Breast epithelium (tissue), 4 donors: ENCODE measurements at regions not wholly inside any gene's neighbourhood (a gene's known extent, or its start where the extent isn't known, plus 50 kb on each side); places are given as distances from the start of the nearest gene placed in this dataset.

Experiments used
- DNase-seq, 2 donors: peaks; one replicate each; pipeline ENCODE4 v3.0.0-alpha.2; 2019; ENCODE audit warnings: low spot score in 2 of 2
- H3K27ac ChIP-seq, 2 donors: fragments of 200-600 bp; sonication (generic) in 1 of 2; one replicate each; pipeline ENCODE4 v1.5.1; 2016 to 2019; ENCODE audit warnings: mild to moderate bottlenecking in 1 of 2
- H3K27me3 ChIP-seq, 2 donors: fragments of 200-600 bp; sonication (generic) in 1 of 2; one replicate each; pipeline versions ENCODE4 v1.5.1 to v1.6.0; 2017 to 2019; ENCODE audit warnings: control low read depth in 1 of 2, mild to moderate bottlenecking in 1 of 2
- H3K36me3 ChIP-seq: fragments of 200-600 bp; one replicate; pipeline ENCODE4 v1.5.1; 2019
- H3K4me1 ChIP-seq, 2 donors: fragments of 200-600 bp; sonication (generic); one replicate each; pipeline ENCODE4 v1.5.1; 2016 to 2019; ENCODE audit warnings: control low read depth in 1 of 2
- H3K4me3 ChIP-seq, 3 donors: fragments of 200-600 bp; sonication (generic); 1 replicate in 2 of 3; 2 replicates in 1 of 3; pipeline ENCODE4 v1.5.1; 2016 to 2019; ENCODE audit warnings: mild to moderate bottlenecking in 3 of 3, moderate library complexity in 2 of 3
- H3K9me3 ChIP-seq, 2 donors: fragments of 200-600 bp; sonication (generic) in 1 of 2; one replicate each; pipeline ENCODE4 v1.5.1; 2016 to 2019; ENCODE audit warnings: control low read depth in 1 of 2
- CTCF ChIP-seq, 3 donors: fragments of 450-650 bp; IDR thresholded peaks; one replicate each; pipeline ENCODE4 v1.5.1; 2016 to 2017; ENCODE audit warnings: antibody characterized with exemption in 3 of 3, mild to moderate bottlenecking in 3 of 3, moderate library complexity in 3 of 3
- POLR2A ChIP-seq: fragments of 450-650 bp; IDR thresholded peaks from one replicate; pipeline ENCODE4 v1.6.1; 2016; ENCODE audit warnings: antibody characterized with exemption, mild to moderate bottlenecking, moderate library complexity
- POLR2AphosphoS5 ChIP-seq, 3 donors: sonication (generic); formaldehyde crosslinking; IDR thresholded peaks; one replicate each; pipeline ENCODE4 v1.6.1; 2017; ENCODE audit warnings: antibody characterized with exemption in 3 of 3
- intact Hi-C: fragments of 100-400 bp; cut with DNase I; formaldehyde crosslinking; loops from one replicate; pipeline ENCODE4 v1.15.1; 2023; ENCODE audit warnings: low total_unique reads

DNA sequence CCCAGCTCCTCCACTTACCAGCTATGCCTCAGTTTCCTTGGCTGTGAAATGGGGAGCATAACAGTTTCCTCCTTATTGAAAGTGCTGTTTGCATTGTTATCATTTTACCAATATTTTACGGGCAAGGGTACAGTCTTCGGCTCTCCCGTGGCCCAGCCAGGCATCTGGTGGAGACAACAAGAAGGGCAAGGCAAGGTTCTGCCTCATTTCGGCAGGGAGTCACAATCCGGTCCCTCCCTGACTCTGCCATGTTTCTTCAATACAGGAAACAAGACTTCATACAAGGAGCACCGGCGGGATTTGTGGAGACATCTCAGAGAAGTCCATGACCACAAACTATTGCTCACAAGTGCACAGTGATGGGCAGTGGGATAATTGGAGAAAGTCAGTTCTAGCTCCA is 174.0 kb downstream of the FGF18 start:
- H3K4me1 ChIP-seq: no peaks in the 10 kb centered on the region
- no peak for TF ChIP-seq CTCF (IDR thresholded peaks at IDR 0.05)
- no peak for TF ChIP-seq POLR2AphosphoS5 (IDR thresholded peaks at IDR 0.05)
- no peak for TF ChIP-seq POLR2A
- intact Hi-C loops: no loop called here
- no peak overlapping the region for H3K4me3 ChIP-seq
- no peaks in the 10 kb centered on the region for H3K27me3 ChIP-seq
- DNase-seq: no peak
- no peak overlapping the region for H3K27ac ChIP-seq
- H3K36me3 ChIP-seq: no peaks in the 10 kb centered on the region
- H3K9me3 ChIP-seq: no peaks in the 10 kb centered on the region

- Histone ChIP-seq H3K4me3 (no peak overlapping the region), H3K36me3 (no peaks in the 10 kb centered on the region), H3K27ac (no peak overlapping the region), H3K9me3 (no peaks in the 10 kb centered on the region), H3K4me1 (no peaks in the 10 kb centered on the region), H3K27me3 (no peaks in the 10 kb centered on the region)
- intact Hi-C loops: no loop called here
- no peak for TF ChIP-seq CTCF (IDR thresholded peaks at IDR 0.05)
- TF ChIP-seq POLR2A: no peak
- no peak for TF ChIP-seq POLR2AphosphoS5 (IDR thresholded peaks at IDR 0.05)
- DNase-seq: no peak
Measured at GRCh38 chr5:171593976-171594375, 174.5 kb downstream of the FGF18 start.

- DNase-seq: no peak
- intact Hi-C loops: no loop called here
- Histone ChIP-seq H3K36me3 (no peaks in the 10 kb centered on the region), H3K9me3 (no peaks in the 10 kb centered on the region), H3K27ac (no peak overlapping the region), H3K4me3 (no peak overlapping the region), H3K4me1 (no peaks in the 10 kb centered on the region), H3K27me3 (no peaks in the 10 kb centered on the region)
- TF ChIP-seq POLR2A (no peak), POLR2AphosphoS5 (IDR thresholded peaks at IDR 0.05) (no peak), CTCF (IDR thresholded peaks at IDR 0.05) (no peak)
Measured at GRCh38 chr5:171595401-171595800, 176.0 kb downstream of the FGF18 start.

GRCh38 chr5:171595801-171596231 is 176.4 kb downstream of the FGF18 start:
- no peak for DNase-seq
- no peak overlapping the region for H3K27ac ChIP-seq
- H3K4me1 ChIP-seq: no peaks in the 10 kb centered on the region
- intact Hi-C loops: no loop called here
- H3K36me3 ChIP-seq: no peaks in the 10 kb centered on the region
- no peaks in the 10 kb centered on the region for H3K27me3 ChIP-seq
- H3K4me3 ChIP-seq: no peak overlapping the region
- TF ChIP-seq CTCF (IDR thresholded peaks at IDR 0.05) (no peak), POLR2AphosphoS5 (IDR thresholded peaks at IDR 0.05) (no peak), POLR2A (no peak)
- no peaks in the 10 kb centered on the region for H3K9me3 ChIP-seq

GRCh38 chr5:171596391-171596878 is 177.0 kb downstream of the FGF18 start:
- Histone ChIP-seq H3K9me3 (no peaks in the 10 kb centered on the region), H3K27me3 (peaks cover 0 to 2% of the 10 kb centered on the region in 2 donors), H3K27ac (no peak overlapping the region), H3K4me1 (no peaks in the 10 kb centered on the region), H3K36me3 (no peaks in the 10 kb centered on the region), H3K4me3 (no peak overlapping the region)
- intact Hi-C loops: no loop called here
- TF ChIP-seq POLR2A: no peak
- no peak for TF ChIP-seq CTCF (IDR thresholded peaks at IDR 0.05)
- TF ChIP-seq POLR2AphosphoS5 (IDR thresholded peaks at IDR 0.05): no peak
- DNase-seq: no peak
